Testis (tissue), 2 donors: ENCODE measurements at regions not wholly inside any gene's neighbourhood (a gene's known extent, or its start where the extent isn't known, plus 50 kb on each side); places are given as distances from the start of the nearest gene placed in this dataset.
"Not testable (repeated sequence)": the region's sequence is repeated elsewhere in the genome, so short reads cannot be mapped to it uniquely, and the experiment has no call there.

ENCODE experiments used
- DNase-seq: peaks from one replicate; pipeline ENCODE4 v3.0.0-alpha.2; 2019
- H3K27ac ChIP-seq, 2 donors: fragments of 200-600 bp; sonication (generic); one replicate each; pipeline ENCODE4 v1.5.1; 2019
- H3K27me3 ChIP-seq: fragments of 200-600 bp; sonication (generic); one replicate; pipeline ENCODE4 v1.5.1; 2019
- H3K36me3 ChIP-seq: fragments of 200-600 bp; sonication (generic); one replicate; pipeline ENCODE4 v1.5.1; 2017; ENCODE audit warnings: low read depth; ENCODE audit errors: missing control alignments
- H3K4me1 ChIP-seq: fragments of 200-600 bp; sonication (generic); one replicate; pipeline ENCODE4 v1.5.1; 2019
- H3K4me3 ChIP-seq, 2 donors: fragments of 200-600 bp; sonication (generic); one replicate each; pipeline ENCODE4 v1.5.1; 2017 to 2019
- H3K9me3 ChIP-seq: fragments of 200-600 bp; sonication (generic); one replicate; pipeline ENCODE4 v1.5.1; 2017
- WGBS, 2 donors: methylation state at CpG; one replicate each; pipeline ENCODE4 v1.1.5; 2018; 5-methylcytosine and 5-hydroxymethylcytosine counted together
- intact Hi-C: fragments of 100-400 bp; cut with DNase I; formaldehyde crosslinking; loops from one replicate; pipeline ENCODE4 v1.15.1; 2023; ENCODE audit warnings: low total_unique reads

- DNase-seq, H3K4me3 ChIP-seq, H3K4me1 ChIP-seq, intact Hi-C loops, H3K36me3 ChIP-seq, H3K9me3 ChIP-seq, H3K27ac ChIP-seq, H3K27me3 ChIP-seq: not testable (repeated sequence)
- no CpG with 5 or more reads among the region's 2 CpGs for WGBS, 2 donors
Measured at GRCh38 chr5:176018598-176018997, 50.5 kb upstream of the THOC3 start.

GRCh38 chr5:176020852-176021251 is 52.7 kb upstream of the THOC3 start:
- DNase-seq, H3K4me3 ChIP-seq, H3K9me3 ChIP-seq, H3K27ac ChIP-seq, H3K4me1 ChIP-seq, intact Hi-C loops, H3K36me3 ChIP-seq, H3K27me3 ChIP-seq: not testable (repeated sequence)
- WGBS, 2 donors: no CpG with 5 or more reads among the region's 4 CpGs

- H3K36me3 ChIP-seq, H3K4me1 ChIP-seq, H3K27ac ChIP-seq, DNase-seq, H3K27me3 ChIP-seq, H3K4me3 ChIP-seq, intact Hi-C loops, H3K9me3 ChIP-seq: not testable (repeated sequence)
- 81% methylated on average over 4 of the region's 5 CpGs; no CpG with 5 or more reads in 1 of the 2 donors for WGBS, 2 donors
Measured at GRCh38 chr5:176023535-176023934, 55.4 kb upstream of the THOC3 start.

- H3K9me3 ChIP-seq, intact Hi-C loops, DNase-seq, H3K4me1 ChIP-seq, H3K27ac ChIP-seq, H3K36me3 ChIP-seq, H3K4me3 ChIP-seq, H3K27me3 ChIP-seq: not testable (repeated sequence)
- WGBS, 2 donors: 93 to 100% methylated on average over 2 to 5 of the region's 7 CpGs
Measured at GRCh38 chr5:176029445-176029844, 61.3 kb upstream of the THOC3 start.

- H3K36me3 ChIP-seq, intact Hi-C loops, H3K27me3 ChIP-seq, H3K4me1 ChIP-seq, H3K9me3 ChIP-seq, H3K4me3 ChIP-seq, DNase-seq, H3K27ac ChIP-seq: not testable (repeated sequence)
- no CpG with 5 or more reads among the region's 6 CpGs for WGBS, 2 donors
Measured at GRCh38 chr5:176030361-176031117, 62.4 kb upstream of the THOC3 start.

GRCh38 chr5:176031118-176031510 is 63.0 kb upstream of the THOC3 start:
- H3K36me3 ChIP-seq, H3K4me3 ChIP-seq, H3K27me3 ChIP-seq, intact Hi-C loops, H3K4me1 ChIP-seq, DNase-seq, H3K9me3 ChIP-seq, H3K27ac ChIP-seq: not testable (repeated sequence)
- WGBS, 2 donors: 92% methylated on average over 2 of the region's 3 CpGs; no CpG with 5 or more reads in 1 of the 2 donors

GRCh38 chr5:176033186-176033585 is 65.1 kb upstream of the THOC3 start:
- DNase-seq, H3K36me3 ChIP-seq, intact Hi-C loops, H3K4me1 ChIP-seq, H3K27me3 ChIP-seq, H3K9me3 ChIP-seq, H3K4me3 ChIP-seq, H3K27ac ChIP-seq: not testable (repeated sequence)
- WGBS, 2 donors: 66% methylated on average over 2 of the region's 3 CpGs; no CpG with 5 or more reads in 1 of the 2 donors

- 92% methylated on average over 5 of the region's 15 CpGs; no CpG with 5 or more reads in 1 of the 2 donors for WGBS, 2 donors
- H3K4me3 ChIP-seq, H3K36me3 ChIP-seq, H3K27me3 ChIP-seq, intact Hi-C loops, DNase-seq, H3K9me3 ChIP-seq, H3K27ac ChIP-seq, H3K4me1 ChIP-seq: not testable (repeated sequence)
Measured at GRCh38 chr5:176034407-176035200, 66.5 kb upstream of the THOC3 start.

GRCh38 chr5:176035201-176035530 is 67.1 kb upstream of the THOC3 start:
- H3K36me3 ChIP-seq, DNase-seq, H3K27ac ChIP-seq, H3K9me3 ChIP-seq, H3K4me1 ChIP-seq, H3K27me3 ChIP-seq, intact Hi-C loops, H3K4me3 ChIP-seq: not testable (repeated sequence)
- 86% methylated on average over 4 of the region's 12 CpGs; no CpG with 5 or more reads in 1 of the 2 donors for WGBS, 2 donors

GRCh38 chr5:176035816-176036308 is 67.7 kb upstream of the THOC3 start:
- DNase-seq, H3K36me3 ChIP-seq, intact Hi-C loops, H3K27ac ChIP-seq, H3K4me1 ChIP-seq, H3K9me3 ChIP-seq, H3K27me3 ChIP-seq, H3K4me3 ChIP-seq: not testable (repeated sequence)
- 76 to 80% methylated on average over 6 to 10 of the region's 16 CpGs for WGBS, 2 donors

GRCh38 chr5:176036391-176036790 is 68.3 kb upstream of the THOC3 start:
- H3K9me3 ChIP-seq, H3K4me1 ChIP-seq, H3K36me3 ChIP-seq, intact Hi-C loops, DNase-seq, H3K27ac ChIP-seq, H3K27me3 ChIP-seq, H3K4me3 ChIP-seq: not testable (repeated sequence)
- 32 to 71% methylated on average over 4 to 12 of the region's 16 CpGs for WGBS, 2 donors

GRCh38 chr5:176037190-176037589 is 69.1 kb upstream of the THOC3 start:
- 75 to 81% methylated on average over 5 of the region's 5 CpGs for WGBS, 2 donors
- H3K27ac ChIP-seq, H3K36me3 ChIP-seq, H3K9me3 ChIP-seq, DNase-seq, H3K27me3 ChIP-seq, H3K4me3 ChIP-seq, intact Hi-C loops, H3K4me1 ChIP-seq: not testable (repeated sequence)
